IMR-90 (cell line): ENCODE measurements at regions not wholly inside any gene's neighbourhood (a gene's known extent, or its start where the extent isn't known, plus 50 kb on each side); places are given as distances from the start of the nearest gene placed in this dataset.

Source experiments
- POLR2A ChIP-seq: IDR thresholded peaks from 2 replicates; pipeline ENCODE4 v1.6.1; 2012; ENCODE audit warnings: mild to moderate bottlenecking, low read depth, low read length
- RAD21 ChIP-seq: IDR thresholded peaks from 2 replicates; pipeline ENCODE4 v1.6.1; 2012; ENCODE audit warnings: low read length, improper control_type of control experiment
- TF ChIP-seq, protein P1 (sequence below): conservative IDR thresholded peaks from 2 replicates; pipeline ENCODE4 v1.5.1; 2012; ENCODE audit warnings: mild to moderate bottlenecking, low read depth, low read length, improper control_type of control experiment

DNA sequence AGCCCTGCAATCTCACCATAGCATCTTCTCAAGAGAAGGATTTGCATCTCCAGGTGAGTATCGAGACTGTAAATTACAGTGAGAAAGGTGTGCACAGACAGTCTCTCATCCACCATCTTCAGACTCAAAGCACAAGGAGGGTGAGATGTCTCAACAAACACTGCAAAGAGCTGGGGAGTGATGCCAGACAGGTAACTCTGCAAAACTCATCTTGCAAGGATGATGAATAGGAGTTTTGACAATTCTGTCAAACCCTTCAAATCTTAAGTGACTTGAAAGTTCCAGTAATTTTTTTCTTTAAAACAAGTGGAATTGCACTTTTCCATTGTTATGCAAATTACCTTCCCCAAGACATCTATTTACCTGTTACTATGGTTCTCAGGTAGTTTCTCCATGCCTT lies 277.2 kb upstream of the VCX3A start:
- TF ChIP-seq POLR2A, result no peak
- TF ChIP-seq, protein P1, sequence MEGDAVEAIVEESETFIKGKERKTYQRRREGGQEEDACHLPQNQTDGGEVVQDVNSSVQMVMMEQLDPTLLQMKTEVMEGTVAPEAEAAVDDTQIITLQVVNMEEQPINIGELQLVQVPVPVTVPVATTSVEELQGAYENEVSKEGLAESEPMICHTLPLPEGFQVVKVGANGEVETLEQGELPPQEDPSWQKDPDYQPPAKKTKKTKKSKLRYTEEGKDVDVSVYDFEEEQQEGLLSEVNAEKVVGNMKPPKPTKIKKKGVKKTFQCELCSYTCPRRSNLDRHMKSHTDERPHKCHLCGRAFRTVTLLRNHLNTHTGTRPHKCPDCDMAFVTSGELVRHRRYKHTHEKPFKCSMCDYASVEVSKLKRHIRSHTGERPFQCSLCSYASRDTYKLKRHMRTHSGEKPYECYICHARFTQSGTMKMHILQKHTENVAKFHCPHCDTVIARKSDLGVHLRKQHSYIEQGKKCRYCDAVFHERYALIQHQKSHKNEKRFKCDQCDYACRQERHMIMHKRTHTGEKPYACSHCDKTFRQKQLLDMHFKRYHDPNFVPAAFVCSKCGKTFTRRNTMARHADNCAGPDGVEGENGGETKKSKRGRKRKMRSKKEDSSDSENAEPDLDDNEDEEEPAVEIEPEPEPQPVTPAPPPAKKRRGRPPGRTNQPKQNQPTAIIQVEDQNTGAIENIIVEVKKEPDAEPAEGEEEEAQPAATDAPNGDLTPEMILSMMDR, result no peak
- no peak for TF ChIP-seq RAD21
